Upper lobe of left lung (tissue), 6 donors: ENCODE measurements at regions not wholly inside any gene's neighbourhood (a gene's known extent, or its start where the extent isn't known, plus 50 kb on each side); places are given as distances from the start of the nearest gene placed in this dataset.
"Not testable (repeated sequence)": the region's sequence is repeated elsewhere in the genome, so short reads cannot be mapped to it uniquely, and the experiment has no call there.

Source experiments
- ATAC-seq, 2 donors: fragments of 200-7000 bp; cut with Tn5 transposase; one replicate each; pipeline ENCODE4 v1.9.1; 2022; ENCODE audit warnings: mild to moderate bottlenecking in 2 of 2, moderate library complexity in 2 of 2; ENCODE audit not compliant: low FRiP score in 2 of 2
- DNase-seq, 2 donors: peaks; one replicate each; pipeline ENCODE4 v3.0.0-alpha.2; 2019 to 2020
- H3K27ac ChIP-seq, 4 donors: fragments of 200-600 bp; sonication (generic); one replicate each; pipeline ENCODE4 v1.5.1; 2016 to 2019
- H3K27me3 ChIP-seq, 4 donors: fragments of 200-600 bp; sonication (generic); one replicate each; pipeline ENCODE4 v1.5.1; 2017 to 2019
- H3K36me3 ChIP-seq, 4 donors: fragments of 200-600 bp; sonication (generic); one replicate each; pipeline ENCODE4 v1.5.1; 2016 to 2019
- H3K4me1 ChIP-seq, 4 donors: fragments of 200-600 bp; sonication (generic); one replicate each; pipeline ENCODE4 v1.5.1; 2018 to 2019
- H3K4me3 ChIP-seq, 4 donors: fragments of 200-600 bp; sonication (generic); one replicate each; pipeline ENCODE4 v1.5.1; 2017 to 2019; ENCODE audit warnings: mild to moderate bottlenecking in 2 of 4, moderate library complexity in 1 of 4
- H3K9me3 ChIP-seq, 4 donors: fragments of 200-600 bp; sonication (generic); one replicate each; pipeline ENCODE4 v1.5.1; 2018 to 2019
- CTCF ChIP-seq, 6 experiments: fragments of 450-650 bp in 4 of 6; fragments of 200-600 bp in 2 of 6; sonication (generic) in 2 of 6; IDR thresholded peaks; one replicate each; pipeline ENCODE4 v1.5.1; 2016 to 2019; ENCODE audit warnings: antibody characterized with exemption in 6 of 6
- EP300 ChIP-seq, 4 donors: sonication (generic); formaldehyde crosslinking; IDR thresholded peaks; one replicate each; pipeline ENCODE4 v1.5.1; 2017; ENCODE audit warnings: antibody characterized with exemption in 4 of 4, control low read depth in 2 of 4
- POLR2A ChIP-seq, 4 donors: fragments of 450-650 bp; IDR thresholded peaks; one replicate each; pipeline ENCODE4 v1.5.1; 2016 to 2017; ENCODE audit warnings: antibody characterized with exemption in 4 of 4, mild to moderate bottlenecking in 2 of 4
- POLR2AphosphoS5 ChIP-seq, 2 donors: sonication (generic); formaldehyde crosslinking; IDR thresholded peaks; one replicate each; pipeline ENCODE4 v1.5.1; 2017; ENCODE audit warnings: antibody characterized with exemption in 2 of 2
- WGBS, 2 donors: methylation state at CpG; one replicate each; pipeline ENCODE4 v1.1.5; 2017 to 2018; 5-methylcytosine and 5-hydroxymethylcytosine counted together
- donor health status: DM: no; HTN: no; CAD: no; lungs with moderate emphysema.
- donor health status: DM: no; HTN: yes; CAD: no; lungs with severe emphysema.

- H3K36me3 ChIP-seq, H3K4me3 ChIP-seq, H3K27me3 ChIP-seq, H3K9me3 ChIP-seq, ATAC-seq, H3K4me1 ChIP-seq, H3K27ac ChIP-seq, DNase-seq: not testable (repeated sequence)
- WGBS, 2 donors, result 62 to 81% methylated on average over 13 of the region's 13 CpGs
Measured at GRCh38 chr3:75372964-75373363, 291.2 kb upstream of the FRG2C start.

GRCh38 chr3:75379840-75380239 is 284.3 kb upstream of the FRG2C start:
- not testable (repeated sequence) for H3K4me3 ChIP-seq, H3K9me3 ChIP-seq, H3K27ac ChIP-seq, H3K4me1 ChIP-seq, H3K27me3 ChIP-seq, H3K36me3 ChIP-seq, DNase-seq, ATAC-seq
- 89 to 92% methylated on average over 5 of the region's 5 CpGs for WGBS, 2 donors

- Histone ChIP-seq H3K36me3 (no peaks in the 10 kb centered on the region), H3K27ac (no peak overlapping the region), H3K4me1 (no peaks in the 10 kb centered on the region), H3K9me3 (no peaks in the 10 kb centered on the region), H3K27me3 (no peaks in the 10 kb centered on the region), H3K4me3 (no peak overlapping the region)
- ATAC-seq, result no peak
- DNase-seq, result no peak
- WGBS, 2 donors, result 96 to 97% methylated on average over 12 to 13 of the region's 13 CpGs
- TF ChIP-seq CTCF (IDR thresholded peaks at IDR 0.05), result no peak
- TF ChIP-seq POLR2AphosphoS5 (IDR thresholded peaks at IDR 0.05), result no peak
- no peak for TF ChIP-seq EP300 (IDR thresholded peaks at IDR 0.05)
- no peak for TF ChIP-seq POLR2A (IDR thresholded peaks at IDR 0.05)
Measured at GRCh38 chr3:75380276-75380771, 283.8 kb upstream of the FRG2C start.

- H3K27me3 ChIP-seq, H3K4me3 ChIP-seq, H3K4me1 ChIP-seq, DNase-seq, ATAC-seq, H3K36me3 ChIP-seq, H3K9me3 ChIP-seq, H3K27ac ChIP-seq: not testable (repeated sequence)
- WGBS, 2 donors, result 86% methylated on average over 4 of the region's 4 CpGs
Measured at GRCh38 chr3:75384016-75384415, 280.1 kb upstream of the FRG2C start.

- not testable (repeated sequence) for H3K27me3 ChIP-seq, DNase-seq, H3K9me3 ChIP-seq, H3K36me3 ChIP-seq, H3K4me3 ChIP-seq, H3K27ac ChIP-seq, ATAC-seq, H3K4me1 ChIP-seq
- WGBS, 2 donors, result 81 to 86% methylated on average over 1 to 5 of the region's 5 CpGs
Measured at GRCh38 chr3:75388486-75389124, 275.5 kb upstream of the FRG2C start.

- TF ChIP-seq EP300 (IDR thresholded peaks at IDR 0.05), result peak in 1 of 4 donors; percentile 6
- not testable (repeated sequence) for ATAC-seq, H3K27me3 ChIP-seq, H3K9me3 ChIP-seq, H3K27ac ChIP-seq, H3K4me3 ChIP-seq, H3K36me3 ChIP-seq
- peak in 1 of 2 donors; percentile 55 for DNase-seq
- H3K4me1 ChIP-seq, result peaks cover 9 to 23% (median 16%) of the 10 kb centered on the region in 4 donors
- WGBS, 2 donors, result 66 to 73% methylated on average over 1 to 3 of the region's 3 CpGs
Measured at GRCh38 chr3:75393288-75393694, 270.8 kb upstream of the FRG2C start.

GRCh38 chr3:75394102-75394501 is 270.0 kb upstream of the FRG2C start:
- not testable (repeated sequence) for H3K27me3 ChIP-seq, H3K27ac ChIP-seq, H3K36me3 ChIP-seq, H3K9me3 ChIP-seq, ATAC-seq, H3K4me3 ChIP-seq, DNase-seq
- 71 to 78% methylated on average over 7 of the region's 7 CpGs for WGBS, 2 donors
- H3K4me1 ChIP-seq, result peaks cover 9 to 23% (median 16%) of the 10 kb centered on the region in 4 donors

- peak; percentile 42 to 59 for DNase-seq
- not testable (repeated sequence) for H3K27me3 ChIP-seq, H3K36me3 ChIP-seq, H3K9me3 ChIP-seq, H3K4me3 ChIP-seq, ATAC-seq
- 74 to 76% methylated on average over 12 to 15 of the region's 15 CpGs for WGBS, 2 donors
- peak overlapping the region in 3 of 4 donors; percentile 40 to 52 (median 48) for H3K27ac ChIP-seq
- peaks cover 9 to 23% (median 16%) of the 10 kb centered on the region in 4 donors for H3K4me1 ChIP-seq
Measured at GRCh38 chr3:75394562-75395360, 269.4 kb upstream of the FRG2C start.
